Prostate gland (tissue), 2 donors: ENCODE measurements at regions not wholly inside any gene's neighbourhood (a gene's known extent, or its start where the extent isn't known, plus 50 kb on each side); places are given as distances from the start of the nearest gene placed in this dataset.

Experiments
- CTCF ChIP-seq, 4 experiments: fragments of 200-600 bp in 2 of 4; fragments of 450-650 bp in 2 of 4; sonication (generic) in 2 of 4; IDR thresholded peaks; 1 replicate in 3 of 4; 2 replicates in 1 of 4; pipeline ENCODE4 v1.5.1; 2016 to 2019; ENCODE audit warnings: antibody characterized with exemption in 4 of 4, mild to moderate bottlenecking in 2 of 4, moderate library complexity in 2 of 4
- POLR2A ChIP-seq: fragments of 450-650 bp; IDR thresholded peaks from one replicate; pipeline ENCODE4 v1.6.1; 2016; ENCODE audit warnings: antibody characterized with exemption, mild to moderate bottlenecking

- TF ChIP-seq CTCF (IDR thresholded peaks at IDR 0.05) = no peak
- no peak for TF ChIP-seq POLR2A
Observed at GRCh38 chr20:41716436-41716835, 98.3 kb upstream of the CHD6 start.
